ENCODE measurements at regions not wholly inside any gene's neighbourhood (a gene's known extent, or its start where the extent isn't known, plus 50 kb on each side); places are given as distances from the start of the nearest gene placed in this dataset.

DNA sequence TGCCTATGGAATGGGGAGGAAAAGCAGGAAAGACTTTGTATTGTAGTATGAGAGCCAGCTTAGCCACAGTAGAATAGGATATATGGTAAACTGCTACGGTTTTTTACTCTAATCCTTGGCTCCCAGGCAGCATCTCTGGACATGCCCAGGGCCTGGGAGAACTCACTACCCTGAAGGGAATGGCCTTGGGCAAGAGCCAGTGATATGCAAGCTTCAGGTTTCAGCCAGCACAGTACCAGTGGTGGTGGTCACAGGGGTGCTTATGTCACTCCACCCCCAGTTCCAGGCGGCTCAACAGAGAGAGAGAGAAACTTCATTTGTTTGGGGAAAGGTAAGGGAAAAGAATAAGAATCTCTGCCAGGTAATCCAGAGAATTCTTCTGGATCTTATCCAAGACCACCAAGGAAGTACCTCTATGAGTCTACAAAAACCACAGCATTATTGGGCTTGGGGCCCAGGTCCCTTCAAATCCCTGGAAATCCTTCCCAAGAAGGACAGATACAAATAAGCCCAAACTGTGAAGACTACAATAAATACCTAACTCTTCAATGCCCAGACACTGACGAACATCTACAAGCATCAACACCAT lies 121.2 kb downstream of the THBS2 start:
- H3K27ac ChIP-seq = no peak overlapping the region
- no peak for ATAC-seq (ENCODE audit: insufficient number of reproducible peaks, low FRiP score, low read depth)

DNA sequence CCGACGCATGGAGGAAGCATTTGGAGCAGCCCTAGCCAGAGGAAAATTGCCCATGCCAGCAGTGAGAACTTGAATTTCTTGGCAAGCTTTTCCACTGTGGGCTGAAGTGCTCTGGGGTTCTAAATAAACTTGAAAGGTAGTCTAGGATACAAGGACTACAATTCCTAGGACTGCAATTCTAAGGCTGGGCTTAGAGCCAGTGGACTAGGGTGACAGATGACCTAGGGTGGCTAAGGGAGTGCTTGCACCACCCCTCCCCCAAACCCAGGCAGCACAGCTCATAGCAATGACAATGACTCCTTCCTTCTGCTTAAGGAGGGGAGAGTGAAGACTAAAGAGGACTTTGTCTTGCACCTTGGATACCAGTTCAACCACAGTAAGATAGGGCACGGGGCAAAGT lies 122.3 kb downstream of the THBS2 start:
- Histone ChIP-seq H3K9me3 (no peaks in the 10 kb centered on the region), H3K4me3 (no peak overlapping the region), H3K4me1 (ENCODE audit: control insufficient read depth in 1 of 2, low read depth in 2 of 2) (peaks cover 0 to 4% of the 10 kb centered on the region in 2 donors), H3K27me3 (replicated peaks; ENCODE audit: insufficient read depth) (no peaks in the 10 kb centered on the region), H3K27ac (no peak overlapping the region), H3K36me3 (no peaks in the 10 kb centered on the region)
- TF ChIP-seq, protein P1, sequence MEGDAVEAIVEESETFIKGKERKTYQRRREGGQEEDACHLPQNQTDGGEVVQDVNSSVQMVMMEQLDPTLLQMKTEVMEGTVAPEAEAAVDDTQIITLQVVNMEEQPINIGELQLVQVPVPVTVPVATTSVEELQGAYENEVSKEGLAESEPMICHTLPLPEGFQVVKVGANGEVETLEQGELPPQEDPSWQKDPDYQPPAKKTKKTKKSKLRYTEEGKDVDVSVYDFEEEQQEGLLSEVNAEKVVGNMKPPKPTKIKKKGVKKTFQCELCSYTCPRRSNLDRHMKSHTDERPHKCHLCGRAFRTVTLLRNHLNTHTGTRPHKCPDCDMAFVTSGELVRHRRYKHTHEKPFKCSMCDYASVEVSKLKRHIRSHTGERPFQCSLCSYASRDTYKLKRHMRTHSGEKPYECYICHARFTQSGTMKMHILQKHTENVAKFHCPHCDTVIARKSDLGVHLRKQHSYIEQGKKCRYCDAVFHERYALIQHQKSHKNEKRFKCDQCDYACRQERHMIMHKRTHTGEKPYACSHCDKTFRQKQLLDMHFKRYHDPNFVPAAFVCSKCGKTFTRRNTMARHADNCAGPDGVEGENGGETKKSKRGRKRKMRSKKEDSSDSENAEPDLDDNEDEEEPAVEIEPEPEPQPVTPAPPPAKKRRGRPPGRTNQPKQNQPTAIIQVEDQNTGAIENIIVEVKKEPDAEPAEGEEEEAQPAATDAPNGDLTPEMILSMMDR (IDR thresholded peaks at IDR 0.05) = no peak
- ATAC-seq (ENCODE audit: insufficient number of reproducible peaks, low FRiP score, low read depth) (no peak), DNase-seq (ENCODE audit: low spot score) (no peak)

More for the DNA sequence above, 121.2 kb downstream of the THBS2 start:
- TF ChIP-seq, protein P1 (IDR thresholded peaks at IDR 0.05) = no peak
- no peaks in the 10 kb centered on the region for H3K9me3 ChIP-seq
- H3K27me3 ChIP-seq (replicated peaks; ENCODE audit: insufficient read depth) = no peaks in the 10 kb centered on the region
- no peak overlapping the region for H3K4me3 ChIP-seq
- no peak for DNase-seq (ENCODE audit: low spot score)
- H3K36me3 ChIP-seq = no peaks in the 10 kb centered on the region
- H3K4me1 ChIP-seq (ENCODE audit: control insufficient read depth in 1 of 2, low read depth in 2 of 2) = peaks cover 0 to 4% of the 10 kb centered on the region in 2 donors

DNA sequence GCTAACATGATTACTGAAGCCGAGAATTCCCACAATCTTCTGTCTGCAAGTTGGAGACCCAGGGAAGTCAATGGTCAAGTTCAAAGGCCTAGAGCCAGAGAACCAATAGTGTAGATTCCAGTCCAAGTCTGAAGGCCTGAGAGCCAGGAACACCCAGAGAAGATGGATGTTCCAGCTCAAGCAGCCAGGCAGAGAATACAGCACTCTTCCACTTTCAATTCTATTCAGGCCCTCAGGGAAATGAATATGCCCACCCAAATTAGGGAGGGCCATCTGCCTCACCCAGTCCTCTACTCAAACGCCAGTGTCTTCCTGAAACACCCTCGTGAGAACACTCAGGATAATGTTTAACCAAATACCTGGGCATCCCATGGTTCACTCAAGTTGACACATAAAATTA lies 123.5 kb downstream of the THBS2 start:
- Histone ChIP-seq H3K36me3 (no peaks in the 10 kb centered on the region), H3K27ac (no peak overlapping the region), H3K4me1 (ENCODE audit: control insufficient read depth in 1 of 2, low read depth in 2 of 2) (peaks cover 0 to 4% of the 10 kb centered on the region in 2 donors), H3K27me3 (replicated peaks; ENCODE audit: insufficient read depth) (no peaks in the 10 kb centered on the region), H3K4me3 (no peak overlapping the region), H3K9me3 (no peaks in the 10 kb centered on the region)
- TF ChIP-seq, protein P1 (IDR thresholded peaks at IDR 0.05) = no peak
- ATAC-seq (ENCODE audit: insufficient number of reproducible peaks, low FRiP score, low read depth) (no peak), DNase-seq (ENCODE audit: low spot score) (no peak)

DNA sequence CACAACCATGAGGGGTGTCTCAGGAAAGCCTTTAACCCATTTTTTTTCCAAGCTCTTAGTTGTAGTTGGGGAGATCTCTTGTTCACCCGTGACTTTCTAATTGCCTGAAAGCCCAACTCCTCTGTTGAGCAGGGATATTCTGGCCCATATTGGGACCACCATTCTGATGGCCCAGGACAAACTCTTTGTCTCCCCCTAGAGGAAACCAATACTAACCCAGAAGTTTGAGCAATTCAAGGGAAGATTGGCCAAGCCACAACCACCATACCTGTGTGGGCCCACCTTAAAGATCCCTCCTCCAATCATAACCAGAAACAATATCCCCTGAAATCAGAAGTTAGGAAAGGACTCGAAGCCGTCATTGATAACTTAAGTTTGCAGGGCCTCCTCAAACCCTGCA lies 132.6 kb downstream of the THBS2 start:
- Histone ChIP-seq H3K4me3 (no peak overlapping the region), H3K4me1 (ENCODE audit: control insufficient read depth in 1 of 2, low read depth in 2 of 2) (no peaks in the 10 kb centered on the region), H3K36me3 (no peaks in the 10 kb centered on the region), H3K27ac (no peak overlapping the region), H3K27me3 (replicated peaks; ENCODE audit: insufficient read depth) (no peaks in the 10 kb centered on the region), H3K9me3 (no peaks in the 10 kb centered on the region)
- TF ChIP-seq, protein P1 (IDR thresholded peaks at IDR 0.05) = no peak
- DNase-seq (ENCODE audit: low spot score) (no peak), ATAC-seq (ENCODE audit: insufficient number of reproducible peaks, low FRiP score, low read depth) (no peak)

DNA sequence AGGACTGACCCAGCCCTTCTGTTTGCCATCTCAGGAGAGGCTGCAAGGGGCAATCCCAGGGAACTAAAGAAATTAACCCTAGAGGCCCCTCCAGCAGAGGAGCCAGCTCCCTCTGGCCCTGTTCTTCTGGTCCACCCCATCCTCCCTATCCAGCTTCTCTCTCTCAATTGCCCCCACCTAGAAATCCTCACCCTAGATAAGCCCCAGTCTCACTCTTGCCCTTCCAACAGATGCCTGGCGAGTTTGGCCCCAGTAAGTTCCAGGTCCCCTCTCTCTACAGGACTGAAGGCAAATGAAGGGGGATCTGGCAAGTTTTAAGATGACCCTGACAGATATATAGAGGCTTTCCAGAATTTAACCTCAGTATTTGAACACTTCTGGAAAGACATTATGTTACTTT lies 134.0 kb downstream of the THBS2 start:
- Histone ChIP-seq H3K4me3 (no peak overlapping the region), H3K27ac (no peak overlapping the region), H3K9me3 (no peaks in the 10 kb centered on the region), H3K36me3 (no peaks in the 10 kb centered on the region), H3K27me3 (replicated peaks; ENCODE audit: insufficient read depth) (no peaks in the 10 kb centered on the region), H3K4me1 (ENCODE audit: control insufficient read depth in 1 of 2, low read depth in 2 of 2) (no peaks in the 10 kb centered on the region)
- TF ChIP-seq, protein P1 (IDR thresholded peaks at IDR 0.05) = no peak
- DNase-seq (ENCODE audit: low spot score) (no peak), ATAC-seq (ENCODE audit: insufficient number of reproducible peaks, low FRiP score, low read depth) (no peak)

Measured in thoracic aorta (tissue), 2 donors.